GM21526 (cell line): ENCODE measurements at regions not wholly inside any gene's neighbourhood (a gene's known extent, or its start where the extent isn't known, plus 50 kb on each side); places are given as distances from the start of the nearest gene placed in this dataset.

Source experiments
- ATAC-seq: cut with Tn5 transposase; IDR thresholded peaks from one replicate; pipeline ENCODE4 v1.9.1; 2021; ENCODE audit warnings: moderate library complexity; ENCODE audit not compliant: unreplicated experiment, low FRiP score

GRCh38 chr11:81920205-81920604 lies 813.5 kb downstream of the FAM181B start:
- ATAC-seq: no peak

- no peak for ATAC-seq
Measured at GRCh38 chr11:81916451-81916850, 817.2 kb downstream of the FAM181B start.

DNA sequence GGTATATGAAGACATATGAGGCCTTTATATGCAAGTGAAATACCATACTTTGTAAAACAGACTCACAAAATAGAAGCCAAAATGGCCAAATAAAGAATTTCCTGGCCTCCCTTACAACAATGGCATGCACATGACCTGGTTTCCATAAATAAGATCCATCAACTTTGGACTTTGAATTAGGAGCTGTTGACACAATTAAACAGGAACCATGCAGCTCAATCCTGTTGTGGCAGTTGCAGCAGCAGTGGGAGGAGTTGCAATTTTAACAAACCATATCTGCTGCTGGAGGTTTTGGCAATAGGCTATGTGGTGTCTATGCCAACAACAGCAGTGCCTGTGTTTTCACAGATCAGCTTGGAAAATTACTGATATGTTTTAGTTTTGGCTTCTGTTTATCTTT lies 818.6 kb downstream of the FAM181B start:
- no peak for ATAC-seq

GRCh38 chr11:81913793-81914192 lies 819.9 kb downstream of the FAM181B start:
- no peak for ATAC-seq

DNA sequence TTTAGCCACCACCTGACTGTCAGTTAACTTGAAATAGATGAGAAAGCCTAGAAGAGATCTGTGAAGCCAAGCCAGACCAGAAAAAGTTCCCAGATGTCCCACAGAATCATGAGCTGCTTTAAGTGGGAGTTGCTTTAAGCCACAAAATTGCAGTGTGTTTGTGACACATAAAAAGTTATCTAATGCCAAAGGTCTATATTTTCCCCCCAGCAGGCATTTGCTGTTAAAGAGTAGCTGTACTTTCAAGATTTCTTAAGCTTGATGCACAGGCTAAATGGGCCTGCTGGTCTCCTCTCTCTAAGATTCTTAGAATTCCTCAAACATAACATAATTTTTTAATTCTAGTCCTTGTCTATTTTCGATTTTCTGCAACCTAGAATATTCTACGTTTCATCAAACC lies 825.7 kb downstream of the FAM181B start:
- ATAC-seq: no peak

GRCh38 chr11:81899156-81899555 lies 834.5 kb downstream of the FAM181B start:
- ATAC-seq: no peak

GRCh38 chr11:81897639-81898038 lies 836.0 kb downstream of the FAM181B start:
- no peak for ATAC-seq

- ATAC-seq: peak; percentile 56
Measured at GRCh38 chr11:81895258-81895657, 838.4 kb downstream of the FAM181B start.

- ATAC-seq: no peak
Measured at GRCh38 chr11:81892770-81893635, 840.7 kb downstream of the FAM181B start.

- no peak for ATAC-seq
Measured at GRCh38 chr11:81888391-81888790, 845.3 kb downstream of the FAM181B start.

- no peak for ATAC-seq
Measured at GRCh38 chr11:81887671-81888070, 846.0 kb downstream of the FAM181B start.

GRCh38 chr11:81886406-81887075 lies 847.1 kb downstream of the FAM181B start:
- ATAC-seq: no peak

- peak; percentile 56 for ATAC-seq
Measured at GRCh38 chr11:81874635-81875034, 859.0 kb downstream of the FAM181B start.

DNA sequence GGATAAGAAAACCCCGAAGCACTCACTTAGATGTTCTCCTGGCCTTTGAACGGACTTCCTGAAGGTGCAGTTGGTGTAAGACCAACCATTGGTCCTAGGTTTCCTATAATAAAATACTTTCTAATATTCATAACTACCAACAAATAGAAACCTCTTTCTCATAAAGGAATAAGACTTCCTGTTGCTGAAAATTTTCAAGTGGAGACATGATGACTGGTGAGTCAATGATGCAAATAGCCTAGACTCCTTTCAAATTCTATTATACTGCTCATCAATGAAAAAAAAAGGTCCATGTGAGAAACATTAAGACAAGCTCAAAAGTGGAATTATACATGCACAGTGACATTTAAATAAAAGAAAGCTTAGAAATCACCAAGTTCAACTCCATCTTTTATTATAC lies 862.8 kb downstream of the FAM181B start:
- ATAC-seq: no peak

DNA sequence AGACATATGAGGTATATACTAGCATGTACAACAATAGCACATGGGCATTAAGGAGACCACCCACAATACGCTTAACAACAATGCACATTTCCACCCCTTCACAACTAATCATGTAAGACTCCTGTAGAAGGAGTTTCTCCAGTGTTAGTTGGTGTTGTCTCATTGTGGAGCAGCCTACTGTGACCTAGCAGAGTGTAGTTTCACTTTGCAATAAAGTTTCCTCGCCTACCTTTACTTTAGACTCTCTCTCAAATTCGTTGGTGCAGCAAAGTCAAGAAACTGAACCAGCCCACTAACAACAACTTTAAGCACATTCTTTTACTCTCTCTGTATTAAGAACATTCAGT lies 863.6 kb downstream of the FAM181B start:
- peak; percentile 61 for ATAC-seq

- peak; percentile 99 for ATAC-seq
Measured at GRCh38 chr11:81869351-81870065, 864.2 kb downstream of the FAM181B start.

GRCh38 chr11:81866896-81867295 lies 866.8 kb downstream of the FAM181B start:
- no peak for ATAC-seq

DNA sequence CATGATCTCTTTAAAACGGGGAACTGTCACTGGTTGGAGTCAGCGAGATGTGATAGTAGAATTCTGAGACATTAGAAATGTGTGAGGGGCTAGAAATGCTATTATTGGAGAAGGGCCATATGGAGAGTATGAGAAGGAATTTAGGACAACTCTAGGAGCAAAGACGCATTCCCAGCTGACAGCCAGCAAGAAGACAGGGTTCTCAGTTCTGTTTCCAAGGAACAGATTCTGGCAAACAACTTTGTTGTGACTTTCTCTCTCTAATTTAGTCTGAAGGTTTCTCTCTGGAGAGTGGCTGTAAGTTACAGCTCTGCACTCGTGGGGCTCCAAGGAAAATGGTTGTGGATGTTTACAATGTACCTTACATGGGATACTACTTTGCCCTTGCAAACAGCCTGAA lies 876.3 kb downstream of the FAM181B start:
- ATAC-seq: no peak

- no peak for ATAC-seq
Measured at GRCh38 chr11:81853791-81854190, 879.9 kb downstream of the FAM181B start.

GRCh38 chr11:81852896-81853295 lies 880.8 kb downstream of the FAM181B start:
- no peak for ATAC-seq

GRCh38 chr11:81840380-81840779 lies 893.3 kb downstream of the FAM181B start:
- no peak for ATAC-seq
